Kidney (tissue), 13 donors: ENCODE measurements at regions not wholly inside any gene's neighbourhood (a gene's known extent, or its start where the extent isn't known, plus 50 kb on each side); places are given as distances from the start of the nearest gene placed in this dataset.

Source experiments
- DNase-seq, 5 donors: peaks; one replicate each; pipeline ENCODE4 v3.0.0-alpha.2; 2013 to 2020
- FAIRE-seq: peaks from 2 replicates; lab custom pipeline; 2012; peaks lifted over from hg19 to GRCh38; lab: Jason Lieb, UNC
- H3K27ac ChIP-seq, 2 donors: one replicate each; pipeline ENCODE4 v1.7.0; 2013; ENCODE audit warnings: low read depth in 2 of 2, low read length in 2 of 2, inconsistent platforms in 1 of 2
- H3K27me3 ChIP-seq: one replicate; pipeline ENCODE4 v1.7.1; 2013; ENCODE audit warnings: low read length, inconsistent platforms; ENCODE audit not compliant: control insufficient read depth, insufficient read depth
- H3K36me3 ChIP-seq, 3 donors: one replicate each; pipeline versions ENCODE4 v1.7.0 to v1.7.1; 2013; ENCODE audit warnings: low read length in 3 of 3, control low read depth in 1 of 3, inconsistent platforms in 1 of 3; ENCODE audit not compliant: insufficient read depth in 3 of 3, control insufficient read depth in 2 of 3
- H3K4me1 ChIP-seq, 3 donors: one replicate each; pipeline versions ENCODE4 v1.7.0 to v1.7.1; 2013; ENCODE audit warnings: low read length in 3 of 3, inconsistent platforms in 1 of 3, low read depth in 1 of 3; ENCODE audit not compliant: control insufficient read depth in 2 of 3, insufficient read depth in 2 of 3
- H3K4me3 ChIP-seq, 3 donors: one replicate each; pipeline versions ENCODE4 v1.7.0 to v1.8.1; 2013; ENCODE audit warnings: low read length in 3 of 3, control low read depth in 1 of 3, inconsistent platforms in 1 of 3
- H3K9ac ChIP-seq, 3 donors: one replicate each; pipeline versions ENCODE4 v1.7.0 to v1.7.1; 2013; ENCODE audit warnings: low read length in 3 of 3, control low read depth in 1 of 3, inconsistent platforms in 1 of 3
- H3K9me3 ChIP-seq, 3 donors: one replicate each; pipeline versions ENCODE4 v1.7.0 to v1.7.1; 2013; ENCODE audit warnings: low read length in 3 of 3, control low read depth in 1 of 3, inconsistent platforms in 1 of 3; ENCODE audit not compliant: control insufficient read depth in 2 of 3, insufficient read depth in 1 of 3
- intact Hi-C: fragments of 100-400 bp; cut with DNase I; formaldehyde crosslinking; loops from one replicate; pipeline ENCODE4 v1.11.1; 2022
- TF ChIP-seq, protein P1 (sequence below): IDR thresholded peaks from 3 replicates; pipeline ENCODE4 v1.5.1; 2012; ENCODE audit warnings: mild to moderate bottlenecking, moderate library complexity, borderline replicate concordance; ENCODE audit not compliant: insufficient read depth; ENCODE audit errors: extremely low read depth
- donor health status: control.
- donor health status: control.
- donor health status: control.
- donor health status: control.
- donor health status: control.
- donor health status: DM: yes; HTN: yes; CAD: no.
- donor health status: Normal renal cell carcinoma (clear cell type).

DNA sequence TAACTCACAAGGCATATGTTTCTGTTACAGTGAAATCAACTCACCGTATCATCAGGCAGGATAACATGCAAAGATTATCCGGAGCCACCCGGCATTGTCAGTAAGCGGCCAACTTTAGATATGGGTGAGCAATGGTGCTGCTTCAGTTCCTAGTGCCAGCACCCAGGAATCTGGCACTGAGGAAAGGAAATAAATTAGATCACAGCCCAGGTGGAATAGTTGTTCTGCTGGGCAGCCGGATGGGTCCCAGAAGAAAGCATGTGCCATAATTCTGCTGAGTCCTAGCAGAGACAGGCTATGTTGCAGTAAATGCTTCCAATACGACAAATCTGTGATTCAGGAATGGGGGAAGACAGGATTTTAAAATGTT lies 183.6 kb upstream of the SPTLC3 start:
- Histone ChIP-seq H3K4me3 (no peak overlapping the region), H3K36me3 (no peaks in the 10 kb centered on the region), H3K27me3 (no peaks in the 10 kb centered on the region), H3K4me1 (no peaks in the 10 kb centered on the region), H3K9me3 (no peaks in the 10 kb centered on the region), H3K27ac (no peak overlapping the region), H3K9ac (no peak overlapping the region)
- FAIRE-seq: no peak
- TF ChIP-seq, protein P1, sequence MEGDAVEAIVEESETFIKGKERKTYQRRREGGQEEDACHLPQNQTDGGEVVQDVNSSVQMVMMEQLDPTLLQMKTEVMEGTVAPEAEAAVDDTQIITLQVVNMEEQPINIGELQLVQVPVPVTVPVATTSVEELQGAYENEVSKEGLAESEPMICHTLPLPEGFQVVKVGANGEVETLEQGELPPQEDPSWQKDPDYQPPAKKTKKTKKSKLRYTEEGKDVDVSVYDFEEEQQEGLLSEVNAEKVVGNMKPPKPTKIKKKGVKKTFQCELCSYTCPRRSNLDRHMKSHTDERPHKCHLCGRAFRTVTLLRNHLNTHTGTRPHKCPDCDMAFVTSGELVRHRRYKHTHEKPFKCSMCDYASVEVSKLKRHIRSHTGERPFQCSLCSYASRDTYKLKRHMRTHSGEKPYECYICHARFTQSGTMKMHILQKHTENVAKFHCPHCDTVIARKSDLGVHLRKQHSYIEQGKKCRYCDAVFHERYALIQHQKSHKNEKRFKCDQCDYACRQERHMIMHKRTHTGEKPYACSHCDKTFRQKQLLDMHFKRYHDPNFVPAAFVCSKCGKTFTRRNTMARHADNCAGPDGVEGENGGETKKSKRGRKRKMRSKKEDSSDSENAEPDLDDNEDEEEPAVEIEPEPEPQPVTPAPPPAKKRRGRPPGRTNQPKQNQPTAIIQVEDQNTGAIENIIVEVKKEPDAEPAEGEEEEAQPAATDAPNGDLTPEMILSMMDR: no peak
- no peak for DNase-seq
- intact Hi-C loops: no loop called here

DNA sequence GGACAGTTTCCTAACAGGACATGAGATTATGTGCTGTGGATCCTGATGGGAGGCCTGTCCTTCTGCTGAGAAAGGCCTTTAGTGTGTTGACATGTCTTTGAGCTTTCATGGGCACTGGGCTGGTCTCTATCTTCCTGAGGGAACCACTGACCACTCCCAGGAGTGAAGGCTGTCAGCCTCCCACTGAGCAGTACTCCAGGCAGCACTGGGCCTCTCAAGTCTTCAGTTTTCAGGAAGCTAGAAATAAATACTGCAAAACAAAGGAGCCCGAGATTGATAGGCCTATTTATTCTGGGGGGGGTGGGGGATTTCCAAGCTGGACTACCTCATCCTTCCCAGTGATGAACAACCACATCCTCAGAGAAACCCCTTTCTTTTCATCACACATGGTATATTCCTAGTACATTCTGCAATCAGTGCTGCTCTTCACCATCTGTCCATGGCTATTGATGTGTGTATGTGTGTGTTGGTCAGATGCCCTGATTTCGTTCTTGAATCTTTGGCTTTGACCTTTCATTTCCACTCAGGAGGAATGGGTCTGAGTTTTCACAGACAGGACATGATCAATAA lies 180.9 kb upstream of the SPTLC3 start:
- DNase-seq (no peak), FAIRE-seq (no peak)
- intact Hi-C loops: no loop called here

DNA sequence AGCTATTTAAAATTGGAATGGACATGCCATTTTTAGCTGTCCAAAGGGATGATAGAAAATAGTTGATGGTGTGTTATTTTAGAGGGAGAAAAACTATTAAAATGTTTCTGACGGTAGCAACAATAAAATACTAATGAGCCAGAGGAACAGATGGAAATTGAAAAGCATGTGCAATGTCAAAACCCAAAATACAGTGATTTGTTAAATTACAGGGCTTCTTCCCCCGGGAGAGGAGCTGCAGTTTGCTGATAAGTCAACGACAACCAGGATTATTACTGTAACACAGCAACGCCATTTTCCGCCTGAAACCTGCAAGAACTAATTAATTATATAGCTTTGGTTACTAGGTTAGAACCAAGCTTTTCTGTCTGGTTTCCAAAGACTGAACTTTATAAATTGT lies 179.6 kb upstream of the SPTLC3 start:
- DNase-seq (no peak), FAIRE-seq (no peak)
- H3K4me3 ChIP-seq: no peak overlapping the region
- H3K36me3 ChIP-seq: no peaks in the 10 kb centered on the region
- TF ChIP-seq, protein P1: no peak
- no peaks in the 10 kb centered on the region for H3K9me3 ChIP-seq
- intact Hi-C loops: no loop called here
- H3K4me1 ChIP-seq: no peaks in the 10 kb centered on the region
- H3K27me3 ChIP-seq: no peaks in the 10 kb centered on the region
- H3K9ac ChIP-seq: no peak overlapping the region
- H3K27ac ChIP-seq: no peak overlapping the region

More for the DNA sequence above, 180.9 kb upstream of the SPTLC3 start:
- Histone ChIP-seq H3K4me1 (no peaks in the 10 kb centered on the region), H3K27ac (no peak overlapping the region), H3K9ac (no peak overlapping the region), H3K9me3 (no peaks in the 10 kb centered on the region), H3K27me3 (no peaks in the 10 kb centered on the region), H3K4me3 (no peak overlapping the region), H3K36me3 (no peaks in the 10 kb centered on the region)
- TF ChIP-seq, protein P1: no peak

DNA sequence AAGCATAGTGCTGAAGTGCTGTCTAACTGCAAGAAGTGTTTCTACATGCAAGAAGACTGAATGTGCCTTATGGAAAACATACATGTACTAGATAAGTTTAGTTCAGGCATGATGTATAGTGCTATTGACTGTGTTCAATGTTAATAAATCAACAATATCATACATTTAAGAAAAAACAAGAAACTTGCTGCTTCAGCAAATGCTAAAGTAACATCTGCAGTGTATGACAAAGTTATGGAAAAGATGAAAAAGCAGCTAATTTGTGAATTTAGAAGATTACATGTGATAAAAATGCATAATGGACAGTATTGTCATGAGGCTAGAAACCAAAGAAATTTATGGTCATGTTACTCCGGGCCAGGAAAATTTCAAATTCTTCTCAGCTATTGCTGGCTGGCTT lies 174.9 kb upstream of the SPTLC3 start:
- Histone ChIP-seq H3K4me1 (no peaks in the 10 kb centered on the region), H3K27me3 (no peaks in the 10 kb centered on the region), H3K4me3 (no peak overlapping the region), H3K9ac (no peak overlapping the region), H3K27ac (no peak overlapping the region), H3K36me3 (no peaks in the 10 kb centered on the region), H3K9me3 (no peaks in the 10 kb centered on the region)
- intact Hi-C loops: no loop called here
- DNase-seq: no peak
- no peak for FAIRE-seq
- TF ChIP-seq, protein P1: no peak
